ENCODE measurements at regions not wholly inside any gene's neighbourhood (a gene's known extent, or its start where the extent isn't known, plus 50 kb on each side); places are given as distances from the start of the nearest gene placed in this dataset.

DNA sequence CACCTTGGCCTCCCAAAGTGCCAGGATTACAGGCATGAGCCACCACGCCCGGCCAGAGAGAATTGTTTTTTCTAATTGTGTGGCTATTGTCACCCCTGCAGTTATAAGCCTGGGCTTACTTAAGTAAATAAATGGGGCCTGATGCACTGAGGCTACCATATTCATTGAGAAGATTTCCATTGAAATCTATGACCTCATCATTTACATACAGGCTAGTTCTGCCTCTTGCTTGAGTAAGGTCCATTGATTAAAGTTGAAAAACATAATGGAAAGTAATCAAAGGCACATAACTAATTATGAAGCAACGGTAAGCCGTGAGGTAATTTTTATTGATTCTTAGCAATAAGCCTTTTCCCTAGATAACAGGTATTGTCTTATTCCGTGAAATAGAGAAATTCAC lies 788.9 kb downstream of the ADGRL2 start:
- TF ChIP-seq, protein P1, sequence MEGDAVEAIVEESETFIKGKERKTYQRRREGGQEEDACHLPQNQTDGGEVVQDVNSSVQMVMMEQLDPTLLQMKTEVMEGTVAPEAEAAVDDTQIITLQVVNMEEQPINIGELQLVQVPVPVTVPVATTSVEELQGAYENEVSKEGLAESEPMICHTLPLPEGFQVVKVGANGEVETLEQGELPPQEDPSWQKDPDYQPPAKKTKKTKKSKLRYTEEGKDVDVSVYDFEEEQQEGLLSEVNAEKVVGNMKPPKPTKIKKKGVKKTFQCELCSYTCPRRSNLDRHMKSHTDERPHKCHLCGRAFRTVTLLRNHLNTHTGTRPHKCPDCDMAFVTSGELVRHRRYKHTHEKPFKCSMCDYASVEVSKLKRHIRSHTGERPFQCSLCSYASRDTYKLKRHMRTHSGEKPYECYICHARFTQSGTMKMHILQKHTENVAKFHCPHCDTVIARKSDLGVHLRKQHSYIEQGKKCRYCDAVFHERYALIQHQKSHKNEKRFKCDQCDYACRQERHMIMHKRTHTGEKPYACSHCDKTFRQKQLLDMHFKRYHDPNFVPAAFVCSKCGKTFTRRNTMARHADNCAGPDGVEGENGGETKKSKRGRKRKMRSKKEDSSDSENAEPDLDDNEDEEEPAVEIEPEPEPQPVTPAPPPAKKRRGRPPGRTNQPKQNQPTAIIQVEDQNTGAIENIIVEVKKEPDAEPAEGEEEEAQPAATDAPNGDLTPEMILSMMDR (IDR thresholded peaks at IDR 0.05; ENCODE audit: low read length) = no peak
- TF ChIP-seq EZH2 (IDR thresholded peaks at IDR 0.05; ENCODE audit: borderline replicate concordance, low read length) = no peak
